Calu3 (cell line): ENCODE measurements at regions not wholly inside any gene's neighbourhood (a gene's known extent, or its start where the extent isn't known, plus 50 kb on each side); places are given as distances from the start of the nearest gene placed in this dataset.

Experiments used
- BruUV-seq: library from RNA; stranded (reverse); fragments of 400-500 nt; replicated peaks from 2 replicates; lab custom pipeline; 2021; lab: Mats Ljungman, UMichigan
- CTCF ChIA-PET: fragments of 300-600 bp; sonication (Branson Sonifier 250); formaldehyde crosslinking; loops from one replicate; lab custom pipeline; 2022; ENCODE audit warnings: antibody characterized with exemption; lab: Charles Lee
- DNase-seq: peaks from one replicate; pipeline ENCODE4 v3.0.0; 2022
- H3K27ac Mint-ChIP-seq: one replicate; pipeline ENCODE4 v1.8.0; 2022; ENCODE audit warnings: mixed read lengths; ENCODE audit not compliant: unreplicated experiment
- H3K27me3 Mint-ChIP-seq: one replicate; pipeline ENCODE4 v1.8.0; 2022; ENCODE audit warnings: mixed read lengths; ENCODE audit not compliant: unreplicated experiment
- H3K36me3 Mint-ChIP-seq: one replicate; pipeline ENCODE4 v1.8.0; 2022; ENCODE audit warnings: mild to moderate bottlenecking, moderate library complexity, mixed read lengths; ENCODE audit not compliant: insufficient read depth, unreplicated experiment
- H3K4me1 Mint-ChIP-seq: one replicate; pipeline ENCODE4 v1.8.0; 2022; ENCODE audit warnings: mild to moderate bottlenecking, low read depth, mixed read lengths; ENCODE audit not compliant: unreplicated experiment
- H3K4me3 Mint-ChIP-seq: one replicate; pipeline ENCODE4 v1.8.0; 2022; ENCODE audit warnings: mild to moderate bottlenecking, low read depth, moderate library complexity, mixed read lengths; ENCODE audit not compliant: unreplicated experiment
- H3K9me3 Mint-ChIP-seq: one replicate; pipeline ENCODE4 v1.8.0; 2022; ENCODE audit warnings: low read depth, mixed read lengths; ENCODE audit not compliant: unreplicated experiment
- intact Hi-C: fragments of 100-400 bp; cut with micrococcal nuclease; formaldehyde crosslinking; loops from one replicate; pipeline ENCODE4 v1.10.0; 2022; ENCODE audit not compliant: unreplicated experiment
- TF ChIP-seq, protein P1 (sequence below): fragments of 200-600 bp; IDR thresholded peaks from one replicate; pipeline ENCODE4 v1.8.0; 2022; ENCODE audit warnings: antibody characterized with exemption; ENCODE audit not compliant: unreplicated experiment

DNA sequence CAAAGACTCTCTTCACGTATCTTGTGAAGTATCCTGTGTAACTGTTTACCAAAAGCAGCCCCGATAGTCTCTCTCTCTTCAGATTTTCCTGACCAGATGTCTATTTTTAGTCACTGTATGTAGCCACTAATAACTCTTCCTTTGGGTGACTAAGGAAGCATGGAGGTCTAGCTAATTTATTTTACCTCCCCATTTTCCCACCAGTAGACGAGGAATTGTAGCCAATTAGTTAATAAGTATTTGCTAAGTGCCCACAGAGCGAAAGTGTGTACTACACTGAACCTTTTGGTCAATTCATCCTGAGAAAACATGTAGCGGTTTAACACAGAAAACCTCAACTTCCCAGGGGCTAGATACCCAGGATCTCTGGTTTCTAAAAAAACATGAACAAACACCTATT is 180.6 kb downstream of the TBX18 start:
- Mint-ChIP-seq H3K27me3 (no peaks in the 10 kb centered on the region), H3K4me1 (peaks cover 22% of the 10 kb centered on the region), H3K36me3 (no peaks in the 10 kb centered on the region), H3K4me3 (no peak overlapping the region), H3K9me3 (peaks cover 3% of the 10 kb centered on the region), H3K27ac (no peak overlapping the region)
- no peak for DNase-seq
- CTCF ChIA-PET, result no interaction called here
- intact Hi-C loops, result no loop called here
- TF ChIP-seq, protein P1, sequence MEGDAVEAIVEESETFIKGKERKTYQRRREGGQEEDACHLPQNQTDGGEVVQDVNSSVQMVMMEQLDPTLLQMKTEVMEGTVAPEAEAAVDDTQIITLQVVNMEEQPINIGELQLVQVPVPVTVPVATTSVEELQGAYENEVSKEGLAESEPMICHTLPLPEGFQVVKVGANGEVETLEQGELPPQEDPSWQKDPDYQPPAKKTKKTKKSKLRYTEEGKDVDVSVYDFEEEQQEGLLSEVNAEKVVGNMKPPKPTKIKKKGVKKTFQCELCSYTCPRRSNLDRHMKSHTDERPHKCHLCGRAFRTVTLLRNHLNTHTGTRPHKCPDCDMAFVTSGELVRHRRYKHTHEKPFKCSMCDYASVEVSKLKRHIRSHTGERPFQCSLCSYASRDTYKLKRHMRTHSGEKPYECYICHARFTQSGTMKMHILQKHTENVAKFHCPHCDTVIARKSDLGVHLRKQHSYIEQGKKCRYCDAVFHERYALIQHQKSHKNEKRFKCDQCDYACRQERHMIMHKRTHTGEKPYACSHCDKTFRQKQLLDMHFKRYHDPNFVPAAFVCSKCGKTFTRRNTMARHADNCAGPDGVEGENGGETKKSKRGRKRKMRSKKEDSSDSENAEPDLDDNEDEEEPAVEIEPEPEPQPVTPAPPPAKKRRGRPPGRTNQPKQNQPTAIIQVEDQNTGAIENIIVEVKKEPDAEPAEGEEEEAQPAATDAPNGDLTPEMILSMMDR, result no peak
- no TSS peak for BruUV-seq

DNA sequence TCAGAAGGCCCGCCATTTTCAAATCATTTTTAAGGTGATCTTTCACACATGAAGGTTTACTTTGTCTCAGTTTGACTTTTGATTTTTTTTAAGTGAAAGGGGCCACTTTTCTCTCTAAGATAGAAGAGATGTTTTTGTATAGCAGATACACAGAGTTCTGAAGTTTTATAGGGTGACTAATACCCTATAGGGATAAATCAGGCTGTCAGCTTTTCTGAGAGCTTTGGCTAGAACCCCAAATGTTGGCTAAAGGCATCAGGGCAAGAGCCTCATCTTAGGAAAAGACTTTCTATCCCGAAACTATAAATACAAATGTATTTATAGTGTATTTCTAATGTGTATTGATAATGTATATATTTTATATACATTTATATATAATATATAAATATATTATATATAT is 181.4 kb downstream of the TBX18 start:
- intact Hi-C loops, result no loop called here
- no peaks in the 10 kb centered on the region for H3K36me3 Mint-ChIP-seq
- BruUV-seq, result no TSS peak
- H3K4me1 Mint-ChIP-seq, result peaks cover 22% of the 10 kb centered on the region
- peaks cover 3% of the 10 kb centered on the region for H3K9me3 Mint-ChIP-seq
- no peak for DNase-seq
- CTCF ChIA-PET, result no interaction called here
- no peaks in the 10 kb centered on the region for H3K27me3 Mint-ChIP-seq
- H3K27ac Mint-ChIP-seq, result no peak overlapping the region
- H3K4me3 Mint-ChIP-seq, result no peak overlapping the region
- TF ChIP-seq, protein P1, result no peak

DNA sequence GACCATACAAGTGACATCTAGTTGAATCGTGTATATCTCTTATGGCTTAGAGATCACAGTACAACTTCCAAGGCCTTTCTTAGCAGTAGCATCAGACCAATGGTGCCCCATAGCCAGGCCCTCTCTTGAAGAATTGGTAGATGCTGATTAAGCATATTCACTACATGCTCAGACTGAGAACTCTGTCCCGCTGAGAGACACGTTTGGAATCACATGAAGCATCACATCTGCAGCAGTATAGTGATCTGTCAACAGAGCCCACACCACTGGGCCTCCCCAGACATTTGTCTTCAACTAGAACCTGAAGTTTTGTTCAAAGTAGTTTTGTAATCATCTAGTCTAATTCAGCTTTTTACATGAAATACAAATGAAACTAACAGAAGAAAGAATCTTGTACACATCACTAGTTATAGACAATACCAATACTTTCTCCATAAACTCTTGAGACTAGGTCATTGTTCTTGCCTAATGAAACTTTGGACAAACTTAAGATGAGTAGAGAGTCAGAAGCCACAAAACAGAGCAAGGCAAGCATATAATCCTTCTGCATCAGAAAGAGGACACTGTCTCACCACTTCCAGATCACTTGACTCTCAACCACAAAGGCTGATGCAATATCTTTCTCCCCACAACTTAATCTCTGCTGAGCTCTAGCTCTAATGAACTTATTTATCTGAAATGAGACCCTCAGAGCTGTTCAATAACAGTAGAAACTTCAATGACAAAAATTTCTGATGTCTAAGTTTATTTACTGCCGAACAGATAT is 182.7 kb downstream of the TBX18 start:
- TF ChIP-seq, protein P1, result no peak
- Mint-ChIP-seq H3K36me3 (no peaks in the 10 kb centered on the region), H3K4me3 (no peak overlapping the region), H3K27ac (no peak overlapping the region), H3K9me3 (peaks cover 3% of the 10 kb centered on the region), H3K27me3 (no peaks in the 10 kb centered on the region), H3K4me1 (peaks cover 22% of the 10 kb centered on the region)
- CTCF ChIA-PET, result no interaction called here
- intact Hi-C loops, result no loop called here
- BruUV-seq, result no TSS peak
- DNase-seq, result no peak

DNA sequence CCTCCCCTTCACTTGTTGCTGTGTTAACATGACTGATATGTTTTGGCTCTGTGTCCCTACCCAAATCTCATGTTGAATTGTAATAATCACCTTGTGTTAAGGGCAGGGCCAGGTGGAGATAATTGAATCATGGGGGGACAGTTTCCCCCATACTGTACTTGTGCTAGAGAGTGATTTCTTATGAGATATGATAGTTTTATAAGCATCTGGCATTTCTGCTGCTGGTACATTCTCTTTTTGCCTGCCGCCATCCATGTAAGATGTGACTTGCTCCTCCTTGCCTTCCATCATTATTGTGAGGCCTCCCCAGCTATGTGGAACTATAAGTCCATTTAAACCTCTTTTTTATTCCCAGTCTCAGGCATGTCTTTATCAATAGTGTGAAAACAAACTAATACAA is 185.0 kb downstream of the TBX18 start:
- Mint-ChIP-seq H3K4me3 (no peak overlapping the region), H3K27ac (no peak overlapping the region), H3K36me3 (no peaks in the 10 kb centered on the region), H3K9me3 (peaks cover 3% of the 10 kb centered on the region), H3K4me1 (peaks cover 18% of the 10 kb centered on the region), H3K27me3 (no peaks in the 10 kb centered on the region)
- no peak for DNase-seq
- TF ChIP-seq, protein P1, result no peak
- intact Hi-C loops, result loop anchor here (5.0 kb wide), 1 partner anchor 63 kb away; no protein-coding TSS in a partner anchor
- CTCF ChIA-PET, result no interaction called here
- BruUV-seq, result no TSS peak
